AML-193 (cell line): ENCODE measurements at regions not wholly inside any gene's neighbourhood (a gene's known extent, or its start where the extent isn't known, plus 50 kb on each side); places are given as distances from the start of the nearest gene placed in this dataset.
"Not testable (repeated sequence)": the region's sequence is repeated elsewhere in the genome, so short reads cannot be mapped to it uniquely, and the experiment has no call there.

ENCODE experiments used
- DNase-seq, 2 experiments: peaks; one replicate each; lab custom pipeline; 2025; lab: John Stamatoyannopoulos, UW

DNA sequence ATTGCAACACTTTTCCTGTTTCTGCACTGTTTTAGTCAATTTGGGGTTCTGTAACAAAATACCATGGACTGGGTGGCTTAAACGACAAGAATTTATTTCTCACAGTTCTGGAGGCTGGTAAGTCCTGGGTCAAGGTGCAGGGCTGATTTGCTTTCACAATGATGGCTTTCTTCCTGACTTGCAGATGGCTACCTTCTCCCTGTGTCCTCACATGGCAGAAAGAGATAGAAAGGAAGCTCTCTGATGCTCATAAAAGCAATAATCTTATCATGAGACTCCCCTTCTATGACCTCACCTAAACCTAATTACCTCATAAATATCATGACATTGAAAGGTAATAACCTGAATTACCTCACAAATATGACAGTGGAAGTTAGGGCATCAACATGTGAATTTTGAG, 511.5 kb upstream of the CITED2 start:
- no peak for DNase-seq

DNA sequence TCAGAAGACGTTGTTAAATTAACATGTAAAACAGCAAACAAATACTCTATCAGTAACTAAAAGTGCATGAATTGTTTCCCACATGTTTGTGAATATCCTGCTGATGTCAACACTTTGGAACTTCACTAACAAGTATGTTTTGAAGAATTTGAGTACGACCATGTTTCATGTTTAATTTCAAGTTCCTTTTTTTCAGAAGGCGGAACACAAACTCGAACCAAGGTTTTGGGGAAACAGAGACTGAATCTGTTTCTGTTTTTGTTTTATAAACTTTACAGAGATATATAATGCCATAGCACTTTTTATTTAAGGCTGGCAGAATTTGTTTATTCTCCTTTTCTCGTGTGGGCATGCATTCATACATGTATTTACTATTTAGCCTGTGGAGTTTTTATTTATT, 509.3 kb upstream of the CITED2 start:
- no peak for DNase-seq

DNA sequence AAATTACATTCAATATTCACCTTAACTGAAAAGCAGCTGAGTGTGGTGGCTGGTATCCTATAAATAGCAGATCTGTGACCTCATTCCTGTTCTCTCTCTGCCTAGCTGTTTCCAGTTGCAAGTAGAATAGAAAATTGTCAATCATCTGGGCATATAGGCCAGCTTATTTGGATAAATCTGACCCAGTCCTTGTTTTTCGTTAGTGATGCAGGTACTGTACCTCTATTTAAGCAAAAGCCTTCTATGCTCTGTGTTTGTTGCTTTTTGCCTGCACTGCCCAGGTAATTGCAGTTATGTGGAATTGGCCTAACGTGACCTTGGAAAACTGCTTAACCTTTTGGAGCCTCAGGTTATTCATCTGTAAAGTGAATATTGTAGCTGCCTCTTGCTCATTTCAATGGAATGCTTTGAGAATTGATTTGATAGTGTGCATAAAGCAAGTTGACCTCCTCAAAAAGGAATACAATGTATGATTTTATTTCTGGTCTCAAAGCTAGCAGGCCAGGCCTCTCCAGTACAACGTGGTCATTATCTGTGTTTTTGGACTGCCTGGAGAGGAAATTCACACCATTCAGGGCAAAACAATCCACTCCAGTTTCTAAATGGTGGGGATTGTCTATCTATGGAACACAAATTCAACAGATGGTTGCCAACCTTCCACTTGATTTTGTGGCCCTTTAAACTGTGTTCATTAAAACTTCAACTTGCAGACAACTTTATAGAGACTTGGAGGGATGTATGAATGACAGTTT, 508.7 kb upstream of the CITED2 start:
- DNase-seq, result no peak

DNA sequence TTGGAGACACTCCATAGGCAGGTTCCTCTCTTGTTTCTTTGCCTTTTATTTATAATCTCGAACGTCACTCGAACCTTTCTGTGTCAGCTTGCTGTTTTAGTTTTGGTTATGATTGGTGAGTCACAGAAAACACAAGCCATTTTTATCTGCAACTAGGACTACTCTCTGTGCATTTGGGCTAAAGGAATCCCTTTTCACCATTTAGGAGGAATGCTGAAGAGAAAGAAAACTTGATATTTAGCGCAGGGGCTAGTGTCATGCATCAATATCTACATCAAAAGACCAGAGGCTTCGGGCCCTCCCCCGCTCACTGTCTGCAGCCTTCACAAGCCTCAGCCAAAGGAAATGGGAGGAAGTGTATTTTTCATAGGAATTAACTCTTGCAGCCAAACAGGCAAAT, 507.8 kb upstream of the CITED2 start:
- no peak for DNase-seq

DNA sequence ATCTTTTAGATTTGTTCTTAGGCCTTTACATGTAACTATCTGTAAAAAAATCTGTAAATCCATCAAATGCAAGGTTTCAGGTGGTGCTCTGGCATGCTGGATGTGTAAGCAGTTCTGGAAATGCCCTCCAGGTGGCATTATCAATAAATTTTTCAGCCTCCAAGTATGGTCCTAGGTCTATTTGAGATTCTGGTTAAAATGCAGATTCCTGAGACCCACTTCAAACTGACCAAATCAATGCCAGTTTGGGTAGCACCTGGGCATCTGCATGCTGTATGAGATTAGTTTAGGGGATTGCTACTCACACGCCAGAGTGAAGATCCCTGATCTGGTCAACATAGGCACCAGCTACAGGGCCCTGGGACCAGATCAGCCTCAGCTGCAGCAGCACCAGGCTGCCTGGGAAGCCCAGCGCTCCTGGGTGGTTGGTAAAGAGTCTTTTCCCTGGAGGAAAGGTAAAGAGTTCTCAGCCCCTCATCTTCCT, 507.3 kb upstream of the CITED2 start:
- DNase-seq, result peak; percentile 47 to 58

DNA sequence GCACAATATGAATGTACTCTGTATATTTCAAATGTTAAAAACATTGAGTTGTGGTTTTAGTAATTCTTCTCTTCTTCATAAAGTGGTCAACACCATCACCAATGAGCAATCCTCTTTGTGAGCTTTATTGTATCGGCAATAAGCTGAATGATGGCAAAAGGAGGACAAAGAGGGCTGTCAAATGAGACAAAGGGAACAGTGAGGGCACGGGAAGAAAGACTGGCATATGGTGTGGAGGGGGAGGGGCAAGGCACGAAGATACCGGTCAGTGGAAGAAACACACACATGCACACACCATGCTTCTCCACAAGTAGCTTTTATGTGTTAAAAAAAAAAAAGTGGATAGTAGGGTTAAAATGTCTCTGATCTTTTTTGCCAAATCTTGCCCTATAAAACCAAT, 506.8 kb upstream of the CITED2 start:
- no peak for DNase-seq

DNA sequence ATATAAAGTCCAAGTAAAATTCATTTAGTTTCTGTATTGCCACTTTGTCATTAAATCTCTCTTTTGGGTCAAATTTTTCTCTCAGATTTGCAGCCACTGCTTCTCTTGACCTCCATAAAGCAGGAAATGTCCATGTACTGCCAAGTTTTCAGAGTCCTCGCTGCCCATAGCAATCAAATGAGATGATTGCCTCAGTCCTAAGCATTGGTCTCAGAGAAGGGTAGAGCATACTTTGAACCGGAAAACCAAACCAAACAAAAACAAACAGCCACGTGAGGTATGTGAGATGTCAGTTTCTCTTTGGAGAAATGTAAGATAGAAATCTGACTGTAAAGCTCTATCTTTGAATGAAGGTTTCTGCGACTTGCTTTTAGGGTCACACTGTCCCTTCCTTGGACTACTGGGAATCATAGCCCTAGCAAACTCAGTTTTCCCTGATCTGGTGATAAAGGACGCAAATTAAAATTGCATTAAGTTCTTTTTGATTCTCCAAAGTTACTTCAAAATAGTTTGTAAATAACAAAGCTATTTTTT, 505.4 kb upstream of the CITED2 start:
- DNase-seq, result no peak

DNA sequence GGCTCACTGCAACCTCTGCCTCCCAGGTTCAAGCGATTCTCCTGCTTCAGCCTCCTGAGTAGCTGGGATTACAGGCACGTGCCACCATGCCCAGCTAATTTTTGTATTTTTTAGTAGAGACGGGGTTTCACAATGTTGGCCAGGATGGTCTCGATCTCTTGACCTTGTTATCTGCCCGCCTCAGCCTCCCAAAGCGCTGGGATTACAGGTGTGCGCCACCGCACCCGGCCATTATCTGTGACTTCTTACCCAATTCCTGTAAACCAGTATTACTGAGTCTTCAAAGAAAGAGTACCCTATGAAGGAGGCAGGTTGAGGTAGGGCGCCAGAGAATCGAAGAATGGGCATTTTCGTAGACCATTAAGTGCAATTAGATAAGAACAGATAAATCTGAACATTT, 504.8 kb upstream of the CITED2 start:
- not testable (repeated sequence) for DNase-seq

DNA sequence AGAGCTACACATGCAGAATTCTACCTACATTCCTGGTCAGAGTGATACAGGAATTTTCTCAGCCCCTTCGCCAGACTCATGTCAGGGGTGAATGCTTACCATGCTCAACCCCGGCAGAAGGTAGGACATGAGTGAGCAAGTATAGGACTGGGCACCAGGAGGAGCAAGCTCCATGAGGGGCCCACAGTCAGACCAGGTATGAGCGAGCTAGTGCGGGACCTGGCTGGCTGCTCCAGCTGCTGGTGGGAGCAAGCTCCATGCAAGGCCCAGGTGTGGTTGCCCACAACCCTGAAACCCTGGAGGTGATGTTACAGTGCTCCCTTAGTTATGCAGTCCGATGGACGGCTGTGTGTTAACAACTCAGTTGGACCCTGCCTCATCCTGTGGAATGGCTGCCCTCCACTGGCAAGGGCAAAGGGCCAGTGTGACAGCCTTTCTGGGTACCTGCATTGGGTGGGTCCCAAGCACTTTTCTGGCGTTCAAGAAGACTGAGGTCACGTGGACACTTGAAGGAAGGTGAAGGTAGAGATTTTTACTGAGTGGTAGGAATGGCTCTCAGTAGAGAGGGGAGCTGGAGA, 503.5 kb upstream of the CITED2 start:
- no peak for DNase-seq

DNA sequence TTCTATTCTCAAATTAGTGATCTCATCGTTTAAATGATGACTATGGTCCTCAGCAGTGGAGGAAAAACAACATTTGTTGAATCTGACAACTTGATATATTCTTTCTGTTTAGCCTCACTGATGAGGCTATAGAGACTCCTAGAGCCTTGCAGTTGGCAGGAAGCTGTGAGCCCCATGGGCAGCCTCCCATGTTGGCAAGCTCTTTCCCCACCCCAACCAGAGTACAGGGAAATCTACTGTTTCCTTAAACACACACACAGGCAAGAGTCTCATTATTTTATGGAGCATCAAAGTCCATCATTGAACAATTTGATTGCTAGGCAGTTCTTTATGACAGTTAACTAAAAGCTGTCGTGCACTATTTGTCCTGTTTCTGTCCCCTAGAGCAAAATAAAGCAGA, 498.2 kb upstream of the CITED2 start:
- no peak for DNase-seq

DNA sequence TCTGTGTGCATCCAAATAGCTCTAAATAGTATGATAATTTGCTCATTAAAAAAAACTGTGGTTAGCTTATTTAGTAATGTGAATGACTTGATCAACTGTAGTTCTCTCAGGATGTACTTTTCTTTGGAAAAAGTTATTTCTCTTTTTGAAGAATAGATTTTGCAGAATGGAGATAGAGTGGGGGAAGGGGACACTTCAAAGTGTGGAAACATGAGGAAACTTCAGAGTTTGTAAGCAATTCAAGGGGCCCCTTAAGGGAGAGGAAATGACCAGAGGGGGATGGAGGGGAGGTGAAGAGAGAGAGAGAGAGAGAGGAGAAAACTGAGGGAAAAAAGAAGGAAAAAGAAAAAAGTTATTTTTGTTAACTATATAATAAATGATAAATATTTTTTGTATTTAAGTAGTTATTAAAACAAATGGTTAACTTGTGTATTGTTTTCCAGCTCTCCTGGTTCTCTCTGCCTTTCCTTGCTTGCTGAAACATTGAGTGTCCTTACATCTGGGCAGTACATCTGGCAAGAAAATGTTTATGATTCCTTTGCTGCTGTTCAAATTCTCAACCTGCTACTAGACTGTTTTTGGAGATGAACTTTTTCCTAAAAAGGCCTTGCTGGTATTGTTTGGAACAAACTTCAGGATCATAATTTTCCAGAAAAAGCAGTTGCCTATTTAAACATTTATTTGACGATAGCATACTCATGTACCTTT, 497.5 kb upstream of the CITED2 start:
- DNase-seq, result peak; percentile 20 to 32

DNA sequence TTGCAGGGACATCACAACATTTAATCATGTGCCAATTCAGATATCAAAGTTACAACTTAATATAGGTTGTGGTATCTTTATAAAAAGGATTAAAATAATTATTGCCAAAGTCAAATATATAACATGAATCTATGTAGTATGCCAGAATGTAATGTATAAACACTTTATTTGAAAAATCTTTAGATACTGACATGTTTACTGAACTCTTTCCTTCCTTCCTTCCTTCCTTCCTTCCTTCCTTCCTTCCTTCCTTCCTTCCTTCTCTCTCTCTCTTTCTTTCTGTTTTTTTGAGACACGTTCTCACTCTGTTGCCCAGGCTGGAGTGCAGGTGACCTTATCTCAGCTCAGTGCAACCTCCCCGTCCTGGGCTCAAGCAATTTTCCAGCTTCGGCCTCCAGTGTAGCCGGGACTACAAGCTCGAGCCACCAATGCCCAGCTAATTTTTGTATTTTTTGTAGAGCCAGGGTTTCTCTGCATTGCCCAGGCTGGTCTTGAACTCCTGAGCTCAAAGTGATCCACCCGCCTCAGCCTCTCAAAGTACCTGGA, 496.8 kb upstream of the CITED2 start:
- DNase-seq, result no peak

DNA sequence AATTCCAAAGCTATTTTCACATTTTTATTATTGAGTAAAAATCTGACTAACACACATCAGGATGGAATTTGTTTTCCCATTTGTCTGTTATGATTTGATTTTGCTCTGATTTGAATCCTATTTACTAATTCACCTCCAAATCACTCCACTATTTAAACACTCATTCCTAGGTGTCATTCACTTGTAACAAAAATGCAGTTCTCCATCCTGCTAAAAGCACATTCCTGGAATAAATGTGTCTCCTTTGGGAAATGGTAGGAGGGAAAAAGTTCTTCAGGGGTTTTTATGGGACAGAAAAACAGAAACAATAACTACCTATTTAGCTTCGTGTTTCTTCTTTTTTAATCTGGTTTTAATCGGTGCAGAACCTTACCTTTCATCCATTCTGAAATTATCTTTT, 494.1 kb upstream of the CITED2 start:
- no peak for DNase-seq

DNA sequence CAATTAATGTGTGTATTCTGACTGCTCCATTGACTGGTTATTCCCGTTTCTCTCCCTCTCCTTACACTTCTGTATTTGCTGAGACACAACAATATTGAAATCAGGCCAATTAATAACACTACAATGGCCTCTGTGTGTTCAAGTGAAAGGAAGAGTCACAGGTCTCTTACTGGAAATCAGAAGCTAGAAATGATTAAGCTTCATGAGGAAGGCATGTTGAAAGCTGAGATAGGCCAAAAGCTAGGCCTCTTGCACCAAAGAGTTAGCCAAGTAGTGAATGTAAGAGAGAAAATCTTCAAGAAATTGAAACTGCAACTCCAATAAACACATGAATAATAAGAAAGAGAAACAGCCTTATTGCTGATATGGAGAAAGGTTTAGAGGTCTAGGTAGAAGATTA, 489.5 kb upstream of the CITED2 start:
- DNase-seq, result no peak

DNA sequence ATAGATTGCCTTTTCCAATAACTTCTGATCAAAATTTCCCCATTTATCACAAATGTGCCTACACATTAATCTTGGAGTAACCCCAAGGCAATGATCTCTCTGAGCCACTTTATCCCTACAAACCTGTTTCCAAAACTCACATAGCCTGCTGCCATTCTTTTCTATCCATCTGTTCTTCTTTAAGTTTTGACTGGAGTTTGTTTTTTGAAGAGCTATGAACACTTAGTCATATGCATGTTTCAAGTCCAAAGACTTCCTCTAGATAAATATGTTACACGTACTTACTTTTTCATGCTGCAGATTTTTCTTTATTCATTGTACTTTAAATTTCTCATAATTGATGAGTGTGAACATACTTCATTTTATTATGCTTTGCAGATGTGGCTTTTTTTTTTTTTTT, 488.9 kb upstream of the CITED2 start:
- no peak for DNase-seq

DNA sequence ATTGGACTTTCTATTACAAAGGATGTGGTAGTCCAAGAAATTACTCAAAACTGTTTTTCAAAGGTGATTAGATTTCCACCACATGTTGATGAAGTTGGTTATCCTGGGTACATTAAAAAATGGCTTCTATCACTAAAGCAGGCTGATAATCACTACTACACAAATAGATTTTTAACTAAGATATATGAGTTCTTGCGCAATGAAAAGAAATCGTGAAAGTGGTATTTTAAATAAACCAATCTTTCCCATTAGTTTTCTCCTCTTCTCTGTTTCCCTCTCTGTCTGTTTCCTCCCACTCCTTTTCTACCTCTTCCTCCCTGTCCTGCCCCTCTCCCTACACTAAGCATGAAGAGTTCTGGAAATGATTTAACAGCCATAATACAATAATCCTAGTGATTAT, 487.9 kb upstream of the CITED2 start:
- no peak for DNase-seq

DNA sequence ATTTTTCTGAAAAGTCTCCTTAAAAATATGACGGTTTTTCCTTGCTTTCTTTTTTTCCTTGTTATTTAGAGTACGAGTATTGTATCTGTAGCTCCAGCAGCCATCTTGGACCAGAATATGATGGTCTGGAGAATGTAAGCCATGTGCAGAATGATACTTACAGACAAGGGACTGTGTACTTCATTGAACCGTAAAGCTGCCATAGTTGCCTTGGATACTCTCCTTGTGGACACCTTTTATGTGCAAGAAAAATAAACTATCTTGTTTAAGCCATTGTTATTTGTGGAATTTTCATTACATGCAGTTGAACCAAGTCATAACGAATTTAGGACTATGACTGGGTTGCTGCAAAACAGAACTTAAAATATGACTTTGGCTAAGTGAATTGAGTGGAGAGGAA, 485.8 kb upstream of the CITED2 start:
- no peak for DNase-seq

DNA sequence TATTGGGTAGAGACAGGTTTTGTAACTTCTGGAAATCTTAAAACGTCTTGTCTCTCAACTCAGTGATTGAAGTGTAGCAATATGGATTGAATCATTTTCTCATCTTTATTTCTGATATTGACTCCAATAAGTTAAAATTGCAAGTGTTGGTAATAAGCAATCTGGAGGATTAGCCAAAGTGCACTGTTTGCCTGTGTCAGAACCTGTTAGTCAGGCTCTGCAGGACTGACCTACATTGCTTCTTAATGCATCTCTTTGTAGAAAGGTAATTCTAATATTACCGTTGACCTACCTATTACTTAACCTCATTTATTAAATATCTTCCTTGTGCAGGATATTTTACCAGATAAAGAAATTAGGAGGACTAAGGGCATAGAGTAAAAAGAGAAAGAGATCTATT, 484.0 kb upstream of the CITED2 start:
- DNase-seq, result no peak

DNA sequence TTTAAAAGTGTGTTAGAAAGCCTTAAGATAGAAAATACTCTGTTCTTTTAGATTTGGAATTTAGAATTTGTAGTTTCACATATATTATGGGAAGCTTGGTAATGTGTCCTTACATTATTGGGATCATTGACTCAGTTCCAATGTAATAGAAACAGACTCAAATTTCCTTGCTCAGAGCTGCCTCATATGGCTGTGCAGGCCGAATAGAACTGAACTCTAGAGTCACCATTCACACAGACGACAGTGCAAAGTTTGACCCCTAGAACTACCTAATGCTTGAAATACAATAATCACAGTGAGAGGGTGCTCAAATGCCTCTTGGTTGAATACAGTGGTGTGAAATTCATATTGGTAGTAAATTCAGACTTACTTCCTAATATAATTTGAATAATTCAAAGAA, 482.7 kb upstream of the CITED2 start:
- no peak for DNase-seq

DNA sequence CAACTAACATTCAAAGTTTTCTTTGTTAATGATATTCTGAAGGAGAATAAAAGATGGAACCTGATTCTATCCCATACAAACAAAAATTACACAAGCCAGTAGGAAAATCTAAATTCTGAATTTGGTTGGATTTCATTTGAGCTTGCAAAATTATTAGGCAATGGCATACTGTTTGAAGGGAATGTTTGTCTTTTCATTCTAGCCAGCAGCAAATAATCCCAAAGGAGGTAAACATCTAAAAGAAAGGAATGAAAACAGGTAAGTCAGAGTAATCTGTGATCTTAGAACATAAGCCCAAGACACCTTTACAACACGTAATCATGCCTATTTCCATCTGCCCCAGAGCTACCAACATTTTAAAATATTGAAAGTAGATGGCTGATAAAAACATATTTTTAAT, 482.1 kb upstream of the CITED2 start:
- DNase-seq, result no peak

DNA sequence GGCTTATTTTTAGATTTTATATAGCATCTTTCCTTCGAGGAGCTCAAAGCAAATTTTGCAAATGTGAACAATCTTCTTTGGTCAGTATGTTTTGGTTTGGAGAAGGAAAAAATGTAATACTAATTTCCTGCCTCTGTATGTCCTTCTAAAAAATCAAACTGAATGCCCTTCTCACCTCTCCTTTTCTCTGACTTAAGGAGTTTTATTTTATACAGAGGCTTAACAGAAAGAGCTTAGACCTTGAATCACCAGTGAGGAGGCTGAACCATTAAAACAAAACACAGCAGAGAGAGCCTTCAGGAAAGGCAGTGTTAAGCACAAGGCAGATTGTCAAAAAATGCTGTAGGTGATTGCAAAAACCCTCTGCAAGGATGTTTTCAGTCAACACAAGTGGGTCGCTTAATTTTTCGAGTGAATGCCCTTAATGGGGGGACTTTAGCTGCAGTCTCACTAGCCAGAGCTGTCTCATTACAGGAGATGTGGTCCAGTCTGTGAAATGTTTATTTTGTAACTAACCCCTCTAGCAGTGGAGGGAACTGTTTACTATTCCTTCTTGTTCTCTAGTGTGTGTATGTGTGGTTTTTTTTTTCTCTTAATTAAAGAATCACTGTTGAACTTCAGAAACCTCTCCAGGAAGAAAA, 481.3 kb upstream of the CITED2 start:
- DNase-seq, result no peak

DNA sequence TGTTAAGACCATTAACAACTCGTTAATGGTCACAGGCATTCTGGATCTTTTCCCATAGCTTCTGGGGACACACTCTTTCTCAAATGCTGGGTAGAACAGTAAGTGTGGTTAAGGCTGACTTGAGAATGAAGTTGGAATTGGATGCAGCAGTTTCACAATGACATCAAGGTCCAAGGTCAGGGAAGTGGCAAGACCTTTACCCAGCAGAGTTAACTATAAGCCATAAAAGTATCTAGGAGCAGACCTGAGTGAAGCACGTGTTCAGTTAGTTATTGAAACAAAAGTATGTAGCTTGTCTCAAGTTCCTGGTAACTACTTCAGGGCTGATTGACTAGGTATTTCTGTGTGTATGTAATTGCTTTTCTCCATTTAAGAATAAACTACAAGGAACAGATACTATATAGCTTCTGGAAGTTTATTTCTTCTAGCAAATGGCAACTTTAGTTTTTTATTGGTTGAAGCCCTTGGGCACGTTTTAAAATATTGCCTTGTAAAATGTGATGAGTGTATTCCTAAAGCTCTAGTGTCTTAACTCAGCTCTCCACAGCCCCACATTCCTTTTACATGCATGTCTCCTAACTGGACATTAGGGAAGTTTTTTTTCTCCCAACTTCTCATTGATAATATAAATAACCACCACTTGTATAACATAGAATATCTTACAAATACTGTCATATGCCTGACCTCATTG, 479.0 kb upstream of the CITED2 start:
- DNase-seq, result no peak
